ENCODE measurements at regions not wholly inside any gene's neighbourhood (a gene's known extent, or its start where the extent isn't known, plus 50 kb on each side); places are given as distances from the start of the nearest gene placed in this dataset.

- Histone ChIP-seq H3K4me3 (ENCODE audit: low read depth, low read length, poor library complexity, severe bottlenecking) (no peak overlapping the region), H3K27ac (ENCODE audit: low read depth, low read length, poor library complexity, severe bottlenecking) (no peak overlapping the region), H3K79me2 (ENCODE audit: insufficient read depth, low read depth, low read length) (no peaks in the 10 kb centered on the region), H2AFZ (ENCODE audit: low read length) (no peak overlapping the region), H4K20me1 (ENCODE audit: insufficient read depth, low read length) (no peaks in the 10 kb centered on the region), H3K9me2 (ENCODE audit: insufficient read depth, low read length) (no peaks in the 10 kb centered on the region), H3K9me3 (ENCODE audit: low read length) (no peaks in the 10 kb centered on the region), H3K4me1 (ENCODE audit: insufficient read depth, low read length, poor library complexity, severe bottlenecking) (no peaks in the 10 kb centered on the region), H3K4me2 (ENCODE audit: low read length) (no peak overlapping the region), H3K36me3 (ENCODE audit: insufficient read depth, low read length) (no peaks in the 10 kb centered on the region)
- no peak for DNase-seq (ENCODE audit: low spot score)
- intact Hi-C loops (cut with micrococcal nuclease; ENCODE audit: unreplicated experiment), result no loop called here
- BruUV-seq (replicated peaks), result no TSS peak
- POLR2A ChIA-PET, result no interaction called here
- CTCF ChIA-PET (ENCODE audit: unreplicated experiment), result no interaction called here
- no peak for TF ChIP-seq EZH2phosphoT487 (IDR thresholded peaks at IDR 0.05; ENCODE audit: borderline replicate concordance, low read depth, low read length)
Measured at GRCh38 chr21:38590449-38591217, 92.4 kb upstream of the ERG start.

GRCh38 chr21:38591218-38591537 lies 92.9 kb upstream of the ERG start:
- Histone ChIP-seq H3K4me2 (ENCODE audit: low read length) (no peak overlapping the region), H3K4me1 (ENCODE audit: insufficient read depth, low read length, poor library complexity, severe bottlenecking) (no peaks in the 10 kb centered on the region), H3K79me2 (ENCODE audit: insufficient read depth, low read depth, low read length) (no peaks in the 10 kb centered on the region), H3K9me2 (ENCODE audit: insufficient read depth, low read length) (no peaks in the 10 kb centered on the region), H3K27ac (ENCODE audit: low read depth, low read length, poor library complexity, severe bottlenecking) (no peak overlapping the region), H3K9me3 (ENCODE audit: low read length) (no peaks in the 10 kb centered on the region), H3K4me3 (ENCODE audit: low read depth, low read length, poor library complexity, severe bottlenecking) (no peak overlapping the region), H2AFZ (ENCODE audit: low read length) (no peak overlapping the region), H4K20me1 (ENCODE audit: insufficient read depth, low read length) (no peaks in the 10 kb centered on the region), H3K36me3 (ENCODE audit: insufficient read depth, low read length) (no peaks in the 10 kb centered on the region)
- BruUV-seq (replicated peaks), result no TSS peak
- intact Hi-C loops (cut with micrococcal nuclease; ENCODE audit: unreplicated experiment), result no loop called here
- POLR2A ChIA-PET, result no interaction called here
- TF ChIP-seq EZH2phosphoT487 (IDR thresholded peaks at IDR 0.05; ENCODE audit: borderline replicate concordance, low read depth, low read length) (no peak), CTCF (conservative IDR thresholded peaks at IDR 0.05; ENCODE audit: low read length) (no peak)
- CTCF ChIA-PET (ENCODE audit: unreplicated experiment), result no interaction called here
- no peak for DNase-seq (ENCODE audit: low spot score)

GRCh38 chr21:38596264-38597042 lies 98.2 kb upstream of the ERG start:
- Histone ChIP-seq H3K36me3 (ENCODE audit: insufficient read depth, low read length) (no peaks in the 10 kb centered on the region), H4K20me1 (ENCODE audit: insufficient read depth, low read length) (no peaks in the 10 kb centered on the region), H3K27ac (ENCODE audit: low read depth, low read length, poor library complexity, severe bottlenecking) (no peak overlapping the region), H3K9me2 (ENCODE audit: insufficient read depth, low read length) (no peaks in the 10 kb centered on the region), H3K9me3 (ENCODE audit: low read length) (no peaks in the 10 kb centered on the region), H3K4me3 (ENCODE audit: low read depth, low read length, poor library complexity, severe bottlenecking) (no peak overlapping the region), H3K79me2 (ENCODE audit: insufficient read depth, low read depth, low read length) (no peaks in the 10 kb centered on the region), H2AFZ (ENCODE audit: low read length) (no peak overlapping the region), H3K4me1 (ENCODE audit: insufficient read depth, low read length, poor library complexity, severe bottlenecking) (no peaks in the 10 kb centered on the region), H3K4me2 (ENCODE audit: low read length) (no peak overlapping the region)
- no peak for DNase-seq (ENCODE audit: low spot score)
- intact Hi-C loops (cut with micrococcal nuclease; ENCODE audit: unreplicated experiment), result no loop called here
- BruUV-seq (replicated peaks), result no TSS peak
- ChIA-PET CTCF (ENCODE audit: unreplicated experiment) (no interaction called here), POLR2A (interaction anchor here (0.7 kb wide), 1 partner anchor 1451 kb away, joined by 3 read pairs; no protein-coding TSS in a partner anchor)
- no peak for TF ChIP-seq CTCF (conservative IDR thresholded peaks at IDR 0.05; ENCODE audit: low read length)
- TF ChIP-seq EZH2phosphoT487 (IDR thresholded peaks at IDR 0.05; ENCODE audit: borderline replicate concordance, low read depth, low read length), result no peak
